Parathyroid adenoma (tissue), 2 donors: ENCODE measurements at regions not wholly inside any gene's neighbourhood (a gene's known extent, or its start where the extent isn't known, plus 50 kb on each side); places are given as distances from the start of the nearest gene placed in this dataset.

ENCODE experiments used
- H2AFZ ChIP-seq: fragments of 300-600 bp; sonication (generic); one replicate; pipeline ENCODE4 v1.7.0; 2017; ENCODE audit warnings: antibody characterized with exemption, mild to moderate bottlenecking
- H3K27ac ChIP-seq: fragments of 300-600 bp; sonication (generic); one replicate; pipeline ENCODE4 v1.7.0; 2017
- H3K27me3 ChIP-seq: fragments of 300-600 bp; sonication (generic); one replicate; pipeline ENCODE4 v1.7.0; 2017; ENCODE audit warnings: low read length; ENCODE audit not compliant: control insufficient read depth, insufficient read depth
- H3K36me3 ChIP-seq: fragments of 300-600 bp; sonication (generic); one replicate; pipeline ENCODE4 v1.7.0; 2017; ENCODE audit warnings: low read length; ENCODE audit not compliant: control insufficient read depth, insufficient read depth
- H3K4me1 ChIP-seq: fragments of 300-600 bp; sonication (generic); one replicate; pipeline ENCODE4 v1.7.0; 2017; ENCODE audit warnings: control low read depth
- H3K4me2 ChIP-seq: fragments of 300-600 bp; sonication (generic); one replicate; pipeline ENCODE4 v1.7.0; 2017; ENCODE audit warnings: low read length
- H3K4me3 ChIP-seq: fragments of 300-600 bp; sonication (generic); one replicate; pipeline ENCODE4 v1.7.0; 2017; ENCODE audit warnings: low read depth, low read length
- H3K79me2 ChIP-seq: fragments of 300-600 bp; sonication (generic); one replicate; pipeline ENCODE4 v1.7.0; 2017; ENCODE audit warnings: control low read depth
- H3K9ac ChIP-seq: fragments of 300-600 bp; sonication (generic); one replicate; pipeline ENCODE4 v1.7.0; 2017; ENCODE audit warnings: mild to moderate bottlenecking
- H3K9me3 ChIP-seq: fragments of 300-600 bp; sonication (generic); one replicate; pipeline ENCODE4 v1.7.0; 2017; ENCODE audit warnings: low read length; ENCODE audit not compliant: control insufficient read depth
- CTCF ChIP-seq: fragments of 300-600 bp; sonication (generic); IDR thresholded peaks from one replicate; pipeline ENCODE4 v1.7.0; 2017; ENCODE audit warnings: antibody characterized with exemption, mild to moderate bottlenecking
- donor health status: primary hyperparathyroidism.

DNA sequence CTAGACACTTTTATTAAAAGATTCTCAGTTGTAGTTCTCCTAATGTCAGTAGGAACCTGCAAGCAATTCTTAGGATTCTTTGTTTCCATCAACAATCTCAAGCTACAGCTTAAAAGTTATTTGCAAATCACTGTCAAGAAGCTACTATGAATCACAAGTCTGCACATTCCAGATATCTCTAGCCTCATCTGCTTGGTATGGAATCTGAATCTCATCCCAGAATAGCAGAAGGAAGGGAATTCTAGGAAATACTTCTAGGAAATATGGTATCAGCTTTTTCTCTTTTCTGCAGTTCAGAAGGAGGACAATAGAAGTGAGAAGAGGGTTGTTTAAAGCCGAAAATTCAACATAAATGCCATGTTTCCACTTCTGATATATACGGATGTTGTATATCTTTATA is 792.2 kb upstream of the CDH9 start:
- no peak for TF ChIP-seq CTCF
- no peaks in the 10 kb centered on the region for H3K4me1 ChIP-seq
- no peak overlapping the region for H2AFZ ChIP-seq
- no peaks in the 10 kb centered on the region for H3K9me3 ChIP-seq
- no peak overlapping the region for H3K4me2 ChIP-seq
- no peaks in the 10 kb centered on the region for H3K79me2 ChIP-seq
- no peak overlapping the region for H3K27ac ChIP-seq
- no peaks in the 10 kb centered on the region for H3K27me3 ChIP-seq
- H3K36me3 ChIP-seq: no peaks in the 10 kb centered on the region
- no peak overlapping the region for H3K9ac ChIP-seq
- H3K4me3 ChIP-seq: no peak overlapping the region

- Histone ChIP-seq H3K9me3 (no peaks in the 10 kb centered on the region), H3K4me3 (no peak overlapping the region), H2AFZ (no peak overlapping the region), H3K4me1 (no peaks in the 10 kb centered on the region), H3K9ac (no peak overlapping the region), H3K4me2 (no peak overlapping the region), H3K27me3 (no peaks in the 10 kb centered on the region), H3K27ac (no peak overlapping the region), H3K36me3 (no peaks in the 10 kb centered on the region), H3K79me2 (no peaks in the 10 kb centered on the region)
- no peak for TF ChIP-seq CTCF
These were observed 783.3 kb upstream of the CDH9 start for GRCh38 chr5:27821681-27822080.

DNA sequence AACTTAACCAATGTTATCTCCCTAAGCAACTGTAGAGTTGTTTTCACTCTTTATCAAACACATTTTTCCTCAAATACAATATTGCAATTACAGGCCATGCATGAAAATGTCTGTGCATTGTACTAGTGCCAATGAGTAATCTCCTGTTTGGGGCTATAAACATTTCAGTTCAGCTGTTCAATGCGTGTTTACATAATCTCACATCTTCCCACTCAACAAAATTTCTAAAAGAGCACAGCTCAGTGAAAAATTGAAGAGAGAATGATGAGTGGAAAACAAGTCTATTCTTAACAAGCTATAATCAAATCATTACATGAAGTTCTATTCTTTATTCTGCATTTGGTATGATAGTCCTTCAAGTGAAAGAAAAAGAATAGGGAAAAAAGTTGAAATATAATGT is 780.5 kb upstream of the CDH9 start:
- H2AFZ ChIP-seq: no peak overlapping the region
- no peaks in the 10 kb centered on the region for H3K36me3 ChIP-seq
- no peak overlapping the region for H3K27ac ChIP-seq
- no peaks in the 10 kb centered on the region for H3K9me3 ChIP-seq
- H3K4me3 ChIP-seq: no peak overlapping the region
- no peaks in the 10 kb centered on the region for H3K27me3 ChIP-seq
- no peak for TF ChIP-seq CTCF
- H3K4me1 ChIP-seq: no peaks in the 10 kb centered on the region
- no peak overlapping the region for H3K4me2 ChIP-seq
- no peaks in the 10 kb centered on the region for H3K79me2 ChIP-seq
- no peak overlapping the region for H3K9ac ChIP-seq

GRCh38 chr5:27814983-27815382 is 776.6 kb upstream of the CDH9 start:
- Histone ChIP-seq H3K27me3 (no peaks in the 10 kb centered on the region), H3K9ac (no peak overlapping the region), H3K4me1 (no peaks in the 10 kb centered on the region), H3K36me3 (no peaks in the 10 kb centered on the region), H3K79me2 (no peaks in the 10 kb centered on the region), H3K9me3 (no peaks in the 10 kb centered on the region), H3K27ac (no peak overlapping the region), H2AFZ (no peak overlapping the region), H3K4me2 (no peak overlapping the region), H3K4me3 (no peak overlapping the region)
- no peak for TF ChIP-seq CTCF

DNA sequence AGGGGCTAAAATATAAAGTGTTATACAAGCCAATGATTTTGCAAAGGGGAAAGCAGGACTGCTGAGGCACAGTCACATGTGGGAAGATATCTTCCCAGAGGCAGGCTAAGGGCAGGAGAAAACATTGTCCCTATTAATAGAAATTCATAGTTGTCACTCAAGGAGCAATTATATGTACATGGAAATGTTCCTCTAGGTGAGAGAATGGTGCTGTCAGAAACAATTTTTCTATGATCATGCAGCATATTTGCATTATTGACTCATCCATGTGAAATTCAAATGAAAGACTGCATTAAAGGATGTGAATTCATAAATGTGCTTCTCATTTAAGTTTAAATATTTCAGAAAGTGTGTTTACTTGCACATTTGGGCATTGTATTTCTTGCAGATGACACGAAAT is 775.9 kb upstream of the CDH9 start:
- Histone ChIP-seq H3K27me3 (no peaks in the 10 kb centered on the region), H3K36me3 (no peaks in the 10 kb centered on the region), H3K4me1 (no peaks in the 10 kb centered on the region), H3K27ac (no peak overlapping the region), H3K9ac (no peak overlapping the region), H3K9me3 (no peaks in the 10 kb centered on the region), H3K79me2 (no peaks in the 10 kb centered on the region), H3K4me2 (no peak overlapping the region), H3K4me3 (no peak overlapping the region), H2AFZ (no peak overlapping the region)
- no peak for TF ChIP-seq CTCF
